GM23338 (cell line): ENCODE measurements at regions not wholly inside any gene's neighbourhood (a gene's known extent, or its start where the extent isn't known, plus 50 kb on each side); places are given as distances from the start of the nearest gene placed in this dataset.
A peak's percentile ranks its signal among the peaks of the same experiment; 100 is the strongest.

Source experiments
- ATAC-seq: fragments of 200-7000 bp; cut with Tn5 transposase; 3 replicates; pipeline ENCODE4 v1.9.1; 2020
- DNase-seq: peaks from one replicate; pipeline ENCODE4 v3.0.0-alpha.2; 2015; ENCODE audit warnings: low spot score
- H2AFZ ChIP-seq: fragments of 200-600 bp; sonication (generic); 2 replicates; pipeline ENCODE4 v1.8.0; 2016; ENCODE audit warnings: antibody characterized with exemption, mild to moderate bottlenecking, moderate library complexity
- H3F3A ChIP-seq: fragments of 200-600 bp; sonication (generic); replicated peaks from 2 replicates; pipeline ENCODE4 v1.8.0; 2017; ENCODE audit warnings: antibody characterized with exemption, mixed run types, low read depth
- H3K27ac ChIP-seq: fragments of 200-600 bp; sonication (generic); 2 replicates; pipeline ENCODE4 v1.6.1; 2016; ENCODE audit warnings: low read depth
- H3K27me3 ChIP-seq: fragments of 200-600 bp; sonication (generic); 2 replicates; pipeline ENCODE4 v1.8.0; 2016; ENCODE audit warnings: mild to moderate bottlenecking, mixed run types, moderate library complexity; ENCODE audit not compliant: insufficient read depth
- H3K36me3 ChIP-seq: fragments of 200-600 bp; sonication (generic); 2 replicates; pipeline ENCODE4 v1.8.0; 2016; ENCODE audit warnings: mild to moderate bottlenecking; ENCODE audit not compliant: insufficient read depth
- H3K4me1 ChIP-seq: fragments of 200-600 bp; sonication (generic); 2 replicates; pipeline ENCODE4 v1.8.0; 2016; ENCODE audit warnings: mild to moderate bottlenecking, moderate library complexity; ENCODE audit not compliant: insufficient read depth
- H3K4me2 ChIP-seq: fragments of 200-600 bp; sonication (generic); 2 replicates; pipeline ENCODE4 v1.7.1; 2017; ENCODE audit warnings: mixed run types
- H3K4me3 ChIP-seq: fragments of 200-600 bp; sonication (generic); 2 replicates; pipeline ENCODE4 v1.6.1; 2016; ENCODE audit warnings: mixed run types
- H3K79me2 ChIP-seq: fragments of 200-600 bp; sonication (generic); replicated peaks from 2 replicates; pipeline ENCODE4 v1.8.0; 2017; ENCODE audit warnings: mild to moderate bottlenecking; ENCODE audit not compliant: insufficient read depth
- H3K9me2 ChIP-seq: fragments of 200-600 bp; sonication (generic); 2 replicates; pipeline ENCODE4 v1.8.0; 2017; ENCODE audit not compliant: insufficient read depth
- H4K20me1 ChIP-seq: fragments of 200-600 bp; sonication (generic); replicated peaks from 2 replicates; pipeline ENCODE4 v1.8.0; 2017; ENCODE audit warnings: mild to moderate bottlenecking; ENCODE audit not compliant: insufficient read depth
- H3K27ac Mint-ChIP-seq: 2 replicates; pipeline ENCODE4 v1.8.0; 2020; ENCODE audit warnings: inconsistent platforms, mild to moderate bottlenecking, moderate library complexity, mixed read lengths
- H3K27me3 Mint-ChIP-seq: 3 replicates; pipeline ENCODE4 v1.8.0; 2022; ENCODE audit warnings: low read depth, mild to moderate bottlenecking, moderate library complexity, mixed read lengths, inconsistent platforms; ENCODE audit not compliant: insufficient read depth, poor library complexity
- H3K36me3 Mint-ChIP-seq: 3 replicates; pipeline ENCODE4 v1.8.0; 2021; ENCODE audit warnings: low read depth, mild to moderate bottlenecking, inconsistent platforms, moderate library complexity, mixed read lengths
- H3K4me1 Mint-ChIP-seq: 3 replicates; pipeline ENCODE4 v1.8.0; 2020; ENCODE audit warnings: mild to moderate bottlenecking, inconsistent platforms, mixed read lengths
- H3K4me3 Mint-ChIP-seq: 3 replicates; pipeline ENCODE4 v1.8.0; 2021; ENCODE audit warnings: moderate library complexity, mild to moderate bottlenecking, inconsistent platforms, mixed read lengths
- H3K9me3 Mint-ChIP-seq: 3 replicates; pipeline ENCODE4 v1.8.0; 2020; ENCODE audit warnings: moderate library complexity, mild to moderate bottlenecking, inconsistent platforms, mixed read lengths
- CREB1 ChIP-seq: fragments of 250-450 bp; sonication (Bioruptor Pico); IDR thresholded peaks from 2 replicates; pipeline ENCODE4 v1.5.0; 2020; ENCODE audit warnings: low read depth, mild to moderate bottlenecking, moderate library complexity
- CTCF ChIP-seq, 2 experiments: fragments of 200-600 bp in 1 of 2; sonication (generic) in 1 of 2; conservative IDR thresholded peaks; 2 replicates each; pipeline versions ENCODE4 v1.5.1 to v1.6.1; 2016 to 2017; ENCODE audit warnings: antibody characterized with exemption in 2 of 2, low read depth in 2 of 2, mild to moderate bottlenecking in 2 of 2, moderate library complexity in 1 of 2
- ETS1 ChIP-seq: IDR thresholded peaks from 2 replicates; pipeline ENCODE4 v1.6.1; 2016; ENCODE audit warnings: antibody characterized with exemption
- EZH2 ChIP-seq: fragments of 200-600 bp; sonication (generic); IDR thresholded peaks from one replicate; pipeline ENCODE4 v1.8.0; 2017; ENCODE audit warnings: antibody characterized with exemption, mild to moderate bottlenecking, low read depth; ENCODE audit not compliant: unreplicated experiment
- EZH2phosphoT487 ChIP-seq: fragments of 200-600 bp; sonication (generic); IDR thresholded peaks from one replicate; pipeline ENCODE4 v1.8.1; 2018; ENCODE audit warnings: antibody characterized with exemption; ENCODE audit not compliant: unreplicated experiment
- JUNB ChIP-seq: IDR thresholded peaks from one replicate; pipeline ENCODE4 v1.6.1; 2016; ENCODE audit warnings: antibody characterized with exemption; ENCODE audit not compliant: unreplicated experiment
- NANOG ChIP-seq: IDR thresholded peaks from 2 replicates; pipeline ENCODE4 v1.6.1; 2016; ENCODE audit warnings: antibody characterized with exemption, borderline replicate concordance
- POLR2AphosphoS5 ChIP-seq: IDR thresholded peaks from 2 replicates; pipeline ENCODE4 v1.6.1; 2016; ENCODE audit warnings: antibody characterized with exemption, low read depth
- REST ChIP-seq: IDR thresholded peaks from one replicate; pipeline ENCODE4 v1.6.1; 2018; ENCODE audit warnings: antibody characterized with exemption; ENCODE audit not compliant: unreplicated experiment
- STAT1 ChIP-seq: IDR thresholded peaks from one replicate; pipeline ENCODE4 v1.6.1; 2016; ENCODE audit warnings: antibody characterized with exemption; ENCODE audit not compliant: unreplicated experiment
- ZNF114 ChIP-seq: fragments of 250-450 bp; sonication (Bioruptor Pico); IDR thresholded peaks from 2 replicates; pipeline ENCODE4 v1.5.0; 2020; ENCODE audit warnings: mild to moderate bottlenecking, moderate library complexity
- ZNF331 ChIP-seq: fragments of 250-450 bp; sonication (Bioruptor Pico); IDR thresholded peaks from 2 replicates; pipeline ENCODE4 v1.5.0; 2020; ENCODE audit warnings: low read depth, mild to moderate bottlenecking, moderate library complexity
- ZNF462 ChIP-seq: fragments of 250-450 bp; sonication (Bioruptor Pico); IDR thresholded peaks from 2 replicates; pipeline ENCODE4 v1.5.0; 2020; ENCODE audit warnings: mild to moderate bottlenecking, moderate library complexity

GRCh38 chr6:90780778-90781177 lies 193.9 kb upstream of the MAP3K7 start:
- ATAC-seq: peak; percentile 61; the same call in 2 of the 3 replicates

More at GRCh38 chr6:90780778-90781177, 193.9 kb upstream of the MAP3K7 start:
- peaks cover 45% of the 10 kb centered on the region for H3K4me1 ChIP-seq
- H3K27ac ChIP-seq: peak overlapping the region; percentile 24; the same call in 1 of the 2 replicates
- no peaks in the 10 kb centered on the region for H3K36me3 ChIP-seq
- H2AFZ ChIP-seq: no peak overlapping the region
- Mint-ChIP-seq H3K9me3 (no peaks in the 10 kb centered on the region), H3K4me1 (peaks cover 35% of the 10 kb centered on the region), H3K36me3 (no peaks in the 10 kb centered on the region), H3K27me3 (no peaks in the 10 kb centered on the region), H3K27ac (no peak overlapping the region; the same call in 1 of the 2 replicates), H3K4me3 (no peak overlapping the region)
- TF ChIP-seq EZH2phosphoT487: no peak
- TF ChIP-seq NANOG: no peak
- TF ChIP-seq STAT1: no peak
- no peak for TF ChIP-seq REST
- TF ChIP-seq JUNB: no peak
- TF ChIP-seq ETS1: no peak
- TF ChIP-seq CREB1: no peak
- no peak for TF ChIP-seq ZNF331 (CRISPR knock-in tag)
- no peak for TF ChIP-seq ZNF462 (CRISPR knock-in tag)
- TF ChIP-seq POLR2AphosphoS5: no peak
- no peak for TF ChIP-seq CTCF (conservative IDR thresholded peaks at IDR 0.05; ENCODE audit: low read depth in 2 of 2)
- TF ChIP-seq ZNF114 (CRISPR knock-in tag): no peak
- TF ChIP-seq EZH2: no peak
- no peaks in the 10 kb centered on the region for H3K27me3 ChIP-seq
- H3K4me2 ChIP-seq: no peak overlapping the region
- no peaks in the 10 kb centered on the region for H3K79me2 ChIP-seq
- H3F3A ChIP-seq: no peaks in the 10 kb centered on the region
- no peak overlapping the region for H3K4me3 ChIP-seq
- no peaks in the 10 kb centered on the region for H4K20me1 ChIP-seq
- no peaks in the 10 kb centered on the region for H3K9me2 ChIP-seq
- DNase-seq: no peak
